NCI-H2081 (cell line): ENCODE measurements at regions not wholly inside any gene's neighbourhood (a gene's known extent, or its start where the extent isn't known, plus 50 kb on each side); places are given as distances from the start of the nearest gene placed in this dataset.

Experiments
- DNase-seq, 2 experiments: peaks; one replicate each; lab custom pipeline; 2025; lab: John Stamatoyannopoulos, UW

DNA sequence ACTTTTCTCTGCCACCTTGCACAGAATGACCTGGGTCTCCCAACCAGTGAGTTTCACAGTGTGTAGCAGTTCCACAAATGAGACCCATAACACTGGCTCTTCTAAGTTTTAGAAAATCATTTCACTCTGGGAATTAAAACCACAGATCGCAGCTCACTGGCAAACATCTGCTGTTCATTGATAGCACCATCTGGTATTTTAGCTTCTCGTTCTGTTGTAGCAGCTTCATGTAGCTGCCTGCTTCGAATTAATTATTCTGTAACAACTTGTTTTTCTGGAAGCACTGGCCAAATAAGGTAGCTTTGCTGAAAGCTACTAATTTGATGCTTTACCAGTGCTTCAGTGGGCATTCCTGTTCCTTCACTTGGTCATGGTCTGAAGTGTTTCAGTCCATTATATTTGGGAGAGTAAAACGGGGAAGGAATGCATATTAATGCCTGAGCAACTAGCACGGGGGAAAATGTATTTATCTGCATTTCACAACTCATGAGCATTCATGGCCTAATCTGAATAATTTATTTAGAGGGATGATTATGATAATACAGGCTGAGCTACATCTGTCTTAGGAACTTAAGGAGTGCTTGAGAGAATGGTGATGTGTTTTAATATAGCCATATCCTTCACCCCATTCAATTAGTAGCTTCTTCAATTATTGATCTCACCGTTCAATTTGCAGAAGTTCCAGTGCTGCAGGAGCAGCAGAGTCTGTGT, 447.4 kb downstream of the XPNPEP1 start:
- DNase-seq, result no peak

DNA sequence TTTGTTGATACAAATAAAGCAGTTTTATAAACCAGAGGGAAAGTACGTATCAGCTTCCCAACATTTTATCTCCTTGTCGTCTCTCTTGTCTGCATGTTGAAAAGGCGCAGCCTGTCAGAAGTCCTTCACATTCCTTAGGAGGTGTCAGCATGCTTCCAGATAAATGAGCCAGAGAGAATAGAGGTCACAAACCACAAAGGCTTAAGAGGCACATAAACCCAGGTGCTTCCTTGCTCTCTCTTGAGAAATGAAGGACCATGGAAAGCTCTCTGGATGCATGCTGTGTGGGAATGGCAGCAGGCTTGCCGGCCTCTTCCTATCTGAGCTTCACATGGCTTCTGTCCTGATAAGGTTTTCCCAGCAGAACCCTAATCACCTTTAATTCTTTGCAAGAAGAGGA, 448.5 kb downstream of the XPNPEP1 start:
- DNase-seq, result no peak

DNA sequence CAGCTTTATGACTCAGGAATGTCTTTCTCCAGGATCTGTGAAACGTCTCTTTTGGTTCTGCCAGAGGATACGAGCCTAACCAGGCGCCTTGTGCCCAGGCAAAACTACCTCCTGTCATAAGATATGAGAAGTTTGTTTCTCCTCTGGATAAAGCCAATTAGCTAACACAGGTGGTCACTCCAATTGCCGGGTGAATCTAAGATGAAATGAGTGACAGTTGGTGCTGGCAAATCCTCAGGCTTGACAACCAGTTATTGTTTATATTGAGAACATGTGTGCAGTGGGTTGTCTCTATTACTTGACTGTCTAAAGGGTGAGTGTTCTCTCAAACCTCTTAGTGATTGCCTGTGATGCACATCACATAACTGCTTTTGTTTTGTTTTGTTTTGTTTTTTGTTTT, 449.1 kb downstream of the XPNPEP1 start:
- DNase-seq, result no peak

DNA sequence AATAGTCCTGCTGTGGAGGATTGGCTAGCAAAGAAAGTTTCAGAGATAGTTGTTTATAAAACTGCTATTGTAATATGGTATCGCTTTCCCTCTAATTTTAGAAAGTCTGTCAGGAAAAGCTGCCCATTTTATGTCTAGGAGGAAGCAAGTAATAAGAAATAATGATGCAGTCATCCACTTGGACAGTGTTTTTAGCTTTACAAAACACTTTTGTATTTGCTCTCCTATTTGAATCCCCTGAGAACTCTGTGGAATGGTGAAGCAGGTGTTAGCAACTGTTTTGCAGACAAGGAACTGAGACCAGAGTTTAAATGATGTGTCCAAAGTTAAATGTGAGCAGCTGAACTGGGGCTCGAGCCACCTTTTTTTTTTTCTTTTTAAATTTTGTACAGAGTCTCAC, 455.8 kb downstream of the XPNPEP1 start:
- no peak for DNase-seq

DNA sequence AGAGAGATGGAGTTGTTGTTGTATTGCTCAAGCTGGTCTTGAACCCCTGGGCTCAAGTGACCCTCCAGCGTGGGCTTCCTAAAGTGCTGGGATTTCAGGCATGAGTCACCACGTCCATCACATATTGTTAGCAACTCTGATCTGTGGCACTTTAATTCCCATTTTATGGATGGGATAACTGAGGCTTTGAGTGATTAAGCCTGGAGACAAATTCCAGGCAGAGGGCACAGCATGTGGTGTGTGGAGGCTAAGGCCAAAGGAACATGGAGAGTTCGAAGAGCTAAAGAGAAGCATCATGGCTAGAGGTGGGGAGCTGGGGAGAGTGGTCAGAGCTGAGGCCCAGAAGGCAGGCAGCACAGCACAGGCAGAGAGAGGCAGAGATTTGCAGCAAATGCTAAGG, 458.4 kb downstream of the XPNPEP1 start:
- DNase-seq, result no peak

DNA sequence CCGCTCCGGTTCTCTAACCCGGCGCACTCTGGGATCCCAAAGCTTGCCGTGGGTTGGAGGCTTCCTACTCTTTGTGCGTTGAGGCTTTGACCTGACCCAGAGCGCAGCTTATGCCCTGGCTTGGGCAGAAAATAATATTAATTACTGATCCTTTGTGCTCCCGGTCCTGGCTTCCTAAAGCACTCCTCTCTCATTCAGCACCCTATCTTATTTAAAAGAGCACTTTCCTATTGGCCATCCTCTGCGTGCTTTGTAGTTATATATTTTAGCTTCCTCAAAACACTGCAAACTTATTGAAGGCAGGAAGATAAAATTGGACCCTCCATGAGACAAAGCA, 466.0 kb downstream of the XPNPEP1 start:
- no peak for DNase-seq

DNA sequence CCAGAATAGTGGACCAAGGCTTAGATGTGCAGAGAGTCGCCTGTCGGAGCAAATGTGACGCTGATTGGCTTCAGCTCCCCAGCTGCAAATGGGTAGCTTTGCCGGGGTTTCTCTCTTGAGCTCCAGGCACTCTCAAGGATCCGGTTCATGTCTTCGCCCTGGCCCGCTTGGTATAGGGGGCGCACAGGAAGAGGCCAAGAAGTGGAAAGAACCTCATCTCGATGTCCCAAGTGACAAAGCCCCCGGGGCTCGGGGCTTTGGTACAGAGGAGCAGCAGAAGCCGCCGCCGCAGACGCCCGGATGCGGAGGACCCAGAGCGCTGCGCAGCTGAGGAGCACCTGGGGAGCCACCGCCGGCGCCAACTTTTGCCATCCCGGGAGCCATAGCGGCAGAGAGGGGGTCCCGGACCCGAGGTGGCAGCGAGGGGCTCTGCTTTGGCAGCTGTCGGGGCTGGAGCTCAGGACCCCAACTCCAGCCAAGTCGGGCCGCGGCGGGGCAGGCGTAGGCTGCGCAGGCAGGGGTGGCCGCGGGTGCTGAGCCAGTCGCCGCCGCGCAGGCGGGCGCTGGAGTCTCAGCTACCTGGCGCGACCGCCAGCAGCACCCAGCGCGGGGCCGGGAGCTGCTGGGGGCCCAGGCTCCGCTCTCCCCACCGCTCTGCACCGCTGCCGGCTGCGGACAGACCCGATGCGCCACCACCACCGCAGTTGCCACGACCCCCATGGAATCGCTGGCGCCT, 466.6 kb downstream of the XPNPEP1 start:
- DNase-seq, result no peak

DNA sequence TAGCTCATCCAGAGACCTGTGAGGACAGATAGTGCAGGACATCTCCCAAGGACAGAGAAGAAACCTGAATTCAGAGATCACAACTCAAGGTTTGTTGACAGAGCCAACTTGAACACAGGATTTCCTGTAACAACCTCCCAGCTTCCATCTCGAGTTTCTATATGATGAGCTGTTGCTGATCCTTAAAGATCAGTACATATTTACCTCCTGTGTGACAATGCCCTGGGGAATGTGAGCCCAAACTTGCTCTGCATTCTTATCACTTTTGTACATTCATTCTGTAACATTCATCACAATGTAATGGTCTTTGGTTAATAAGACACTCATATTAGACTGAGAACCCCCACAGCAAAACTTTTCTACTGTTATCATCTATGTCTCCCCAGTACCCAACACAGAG, 468.6 kb downstream of the XPNPEP1 start:
- no peak for DNase-seq

DNA sequence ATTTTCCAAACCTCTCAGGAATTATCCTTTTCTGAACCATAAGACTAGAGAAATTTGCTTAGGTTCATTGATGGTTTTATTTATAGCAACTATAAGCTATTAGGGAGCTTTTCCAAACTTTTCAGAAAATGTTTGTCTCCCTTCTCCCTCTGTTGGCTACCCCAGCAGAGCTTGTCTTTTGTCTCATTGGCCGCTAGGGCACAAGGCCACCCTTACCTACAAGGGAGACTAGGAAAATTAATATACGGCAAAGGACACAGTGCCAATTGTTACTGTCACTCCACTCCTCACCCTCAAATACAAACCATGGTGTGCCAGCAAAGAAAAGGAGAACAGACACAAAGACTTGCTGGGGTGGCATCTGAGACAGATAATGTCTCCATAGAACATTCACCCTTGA, 471.4 kb downstream of the XPNPEP1 start:
- DNase-seq, result no peak

DNA sequence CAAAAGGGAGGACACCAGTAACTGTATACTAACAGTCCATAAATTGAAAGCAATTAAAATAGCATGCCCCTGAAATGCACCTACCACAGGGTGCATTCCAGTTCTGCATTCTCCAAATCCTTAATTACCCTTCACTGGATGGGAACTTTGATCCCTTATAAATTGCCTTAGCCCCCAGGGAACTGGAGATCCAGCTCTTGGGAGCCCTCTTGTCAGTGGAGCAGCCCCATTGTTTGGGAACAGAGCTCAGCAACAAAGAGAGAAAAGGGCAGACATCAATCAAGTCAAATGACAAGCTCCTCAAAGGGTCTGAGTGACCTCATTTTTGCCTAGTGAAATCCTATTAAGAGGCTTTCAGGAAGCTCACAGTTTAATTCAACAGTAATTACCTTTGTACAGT, 472.6 kb downstream of the XPNPEP1 start:
- no peak for DNase-seq

DNA sequence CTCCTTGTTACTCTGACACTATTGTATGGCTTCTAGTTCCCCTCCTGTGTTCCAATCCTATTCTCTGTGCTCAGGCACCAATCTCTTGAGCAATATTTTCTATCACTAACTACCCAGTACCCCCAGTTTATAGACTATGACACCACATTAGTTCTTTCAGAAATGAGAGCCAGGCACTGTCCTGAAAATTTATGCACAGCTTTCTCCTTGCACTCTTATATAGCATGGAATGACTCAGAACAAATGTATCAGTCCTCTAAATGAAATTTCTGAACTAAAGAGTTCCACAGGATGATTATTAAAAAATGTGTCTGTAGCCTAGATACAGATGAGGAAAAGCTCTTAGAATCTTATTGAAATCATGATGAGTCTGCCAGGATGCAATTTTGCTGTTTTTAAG, 489.9 kb downstream of the XPNPEP1 start:
- no peak for DNase-seq

DNA sequence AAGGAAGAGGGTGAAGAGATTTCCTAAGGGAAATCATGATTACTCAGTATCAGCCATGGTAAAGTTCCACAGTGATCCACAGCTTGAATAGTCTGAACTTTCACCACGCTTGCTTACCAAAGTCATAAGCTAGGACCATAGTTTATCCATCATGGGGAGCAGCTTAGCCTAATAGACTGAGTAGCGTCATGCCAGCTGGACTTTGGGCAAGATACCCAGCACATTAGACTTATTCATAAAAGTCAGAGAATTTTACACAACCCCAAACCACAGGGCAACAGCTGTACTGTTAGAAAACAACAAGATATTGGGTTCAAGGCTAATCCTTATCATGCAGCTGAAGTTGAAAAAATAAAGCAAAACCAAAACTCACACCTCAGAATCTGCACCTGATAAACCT, 491.0 kb downstream of the XPNPEP1 start:
- no peak for DNase-seq

DNA sequence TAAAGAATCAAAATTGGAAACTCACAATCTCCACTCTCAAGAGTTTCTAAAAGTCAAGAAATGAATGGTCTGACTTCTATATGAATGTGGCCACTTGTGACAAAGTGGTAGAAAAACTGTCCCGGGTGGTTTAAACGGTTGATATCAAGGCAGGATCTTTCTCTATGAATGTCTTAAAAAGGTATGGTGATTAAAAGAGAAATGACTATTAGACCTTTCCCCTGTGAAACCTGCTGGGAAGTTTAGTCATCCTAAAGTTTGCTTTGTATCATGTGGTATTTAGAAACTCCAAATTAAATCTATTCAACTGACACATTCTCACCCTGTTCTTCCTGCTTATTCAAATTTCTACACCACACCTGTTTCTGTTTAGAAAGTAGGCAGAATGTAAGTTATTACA, 492.5 kb downstream of the XPNPEP1 start:
- no peak for DNase-seq

DNA sequence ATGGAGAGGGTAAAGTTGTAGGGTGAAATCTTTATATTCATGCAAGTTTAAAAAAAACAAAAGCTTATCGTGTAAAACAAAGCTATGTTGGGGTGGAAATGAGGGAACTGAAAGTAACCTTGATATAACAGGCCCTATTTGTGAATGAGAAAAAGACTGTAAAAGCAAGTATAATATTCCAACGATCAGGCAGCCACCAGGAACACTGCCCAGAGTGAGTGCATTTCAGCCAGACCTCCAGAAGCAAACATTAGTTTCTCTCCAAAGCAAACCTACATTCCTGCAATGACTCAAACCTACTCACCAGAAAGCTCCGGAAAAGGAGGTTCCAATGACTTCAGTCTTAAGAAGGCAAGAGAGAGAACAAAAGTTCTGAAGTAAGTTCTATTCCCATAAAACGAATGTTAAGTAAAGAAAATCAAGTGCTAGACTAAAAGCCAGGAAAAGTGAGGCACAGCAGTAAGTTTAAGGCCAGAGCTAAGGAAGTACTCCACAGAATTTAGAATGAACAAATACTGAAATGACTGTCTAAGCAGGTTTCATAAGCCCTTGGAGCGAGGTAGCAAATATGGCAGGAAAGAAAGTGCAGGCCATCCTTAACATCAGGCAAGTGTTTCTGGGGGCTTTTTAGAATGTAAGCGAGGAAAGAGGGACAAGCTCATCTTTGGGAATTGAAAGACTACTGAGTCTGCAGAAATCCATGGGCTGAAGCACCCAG, 493.1 kb downstream of the XPNPEP1 start:
- no peak for DNase-seq

DNA sequence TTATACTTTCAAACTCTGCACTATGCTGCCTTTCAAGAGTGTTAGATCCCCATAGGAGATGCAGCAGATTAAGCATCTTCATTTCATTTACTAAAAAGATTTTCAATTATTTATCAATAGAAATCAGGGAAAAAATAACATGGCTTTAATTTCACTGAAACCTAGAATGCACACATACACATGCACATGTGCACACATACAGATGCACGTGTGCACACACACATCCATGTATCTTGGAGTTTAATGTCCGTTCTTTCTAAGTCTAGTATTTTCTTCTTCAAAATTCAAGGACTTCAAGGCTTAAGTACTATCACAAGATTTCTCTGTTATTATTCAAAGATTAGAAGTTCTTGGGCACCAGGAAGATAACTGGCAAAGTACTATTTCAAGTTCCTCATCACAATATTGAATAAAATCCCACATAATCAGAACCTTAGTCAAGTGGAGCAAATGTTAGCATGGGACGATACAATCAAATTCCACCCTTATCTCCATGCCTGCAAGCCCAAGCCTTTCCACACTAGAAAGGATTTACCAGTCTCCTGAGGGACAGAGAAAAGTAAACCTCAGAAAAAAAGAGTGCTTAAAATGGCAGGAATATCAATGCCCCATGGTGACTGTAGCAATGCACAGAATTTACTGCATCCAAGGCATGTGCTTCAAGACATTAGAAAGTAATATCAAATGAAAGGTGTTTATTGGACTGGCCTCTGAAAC, 494.4 kb downstream of the XPNPEP1 start:
- DNase-seq, result no peak

DNA sequence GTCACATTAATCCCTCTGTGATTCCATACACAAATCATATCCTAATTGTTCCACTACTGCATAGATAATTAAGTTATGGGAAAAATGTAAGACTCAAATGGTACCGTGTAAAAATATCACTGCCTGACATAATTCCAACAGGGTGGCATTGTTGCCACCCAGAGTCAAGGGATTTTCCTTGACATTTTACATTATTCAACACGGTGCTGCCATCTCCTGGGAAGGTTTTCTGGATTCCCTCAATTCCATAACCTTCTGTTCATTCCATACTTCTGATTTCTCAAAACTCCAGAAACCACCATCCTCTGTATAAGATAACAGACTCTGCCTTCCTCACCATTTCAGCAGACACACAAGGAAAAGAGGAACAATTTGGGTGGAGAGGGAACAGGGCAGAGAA, 495.9 kb downstream of the XPNPEP1 start:
- no peak for DNase-seq

DNA sequence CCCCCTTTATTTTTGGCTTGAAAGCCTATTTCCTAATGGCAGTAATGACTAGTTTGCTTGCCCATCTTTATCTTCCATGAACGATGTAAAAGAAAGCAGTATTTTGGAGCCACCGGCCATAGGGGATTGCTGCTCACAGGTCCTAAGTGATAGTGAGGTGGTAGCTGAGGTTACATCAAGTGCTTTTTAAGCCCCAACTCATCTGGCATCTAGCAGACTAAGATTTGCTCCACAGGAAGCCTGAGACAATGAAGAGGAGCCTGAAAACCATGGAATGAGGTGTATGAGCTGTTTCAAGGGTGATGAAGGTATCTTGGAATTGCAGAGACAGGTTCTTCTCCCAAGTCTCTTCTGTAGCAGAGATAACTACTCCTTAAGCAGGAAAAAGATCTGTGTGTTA, 496.3 kb downstream of the XPNPEP1 start:
- DNase-seq, result no peak

DNA sequence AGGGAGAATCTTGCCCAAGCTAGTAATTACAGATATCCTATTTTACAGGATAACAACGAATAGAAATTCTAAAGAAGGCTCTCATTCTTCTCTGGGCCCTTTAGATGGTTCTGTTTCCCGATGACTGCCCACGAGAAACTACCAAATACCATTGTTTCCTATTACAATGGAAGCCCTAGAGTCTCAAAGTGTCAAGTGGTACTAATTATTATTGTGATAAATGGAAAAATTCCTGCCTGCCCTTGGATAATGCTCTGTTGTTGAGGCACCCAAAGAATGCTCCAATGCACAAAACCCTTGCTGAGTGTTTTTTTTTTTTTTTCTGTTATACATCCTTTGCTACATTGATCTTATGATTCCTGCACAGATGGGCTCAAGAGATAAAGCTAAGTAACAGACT, 504.5 kb downstream of the XPNPEP1 start:
- DNase-seq, result no peak

DNA sequence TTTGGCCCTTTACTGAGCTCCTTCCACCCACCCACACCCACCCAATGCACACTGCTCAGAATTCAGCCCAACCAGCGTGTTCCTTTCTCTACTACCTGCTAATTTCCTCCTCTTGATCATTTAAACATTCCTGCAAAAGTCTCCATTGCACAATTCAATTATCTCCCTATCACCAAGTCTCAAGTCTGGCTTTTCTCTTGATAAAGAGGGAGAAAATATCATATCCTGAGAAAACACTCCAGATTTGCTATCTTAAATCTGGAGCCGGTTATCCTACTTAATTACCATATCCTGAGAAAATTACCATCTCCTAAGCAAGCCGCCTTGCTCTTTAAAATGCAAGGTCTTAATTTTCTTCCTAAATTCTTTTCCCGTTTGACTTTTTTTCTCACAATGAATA, 505.5 kb downstream of the XPNPEP1 start:
- no peak for DNase-seq

DNA sequence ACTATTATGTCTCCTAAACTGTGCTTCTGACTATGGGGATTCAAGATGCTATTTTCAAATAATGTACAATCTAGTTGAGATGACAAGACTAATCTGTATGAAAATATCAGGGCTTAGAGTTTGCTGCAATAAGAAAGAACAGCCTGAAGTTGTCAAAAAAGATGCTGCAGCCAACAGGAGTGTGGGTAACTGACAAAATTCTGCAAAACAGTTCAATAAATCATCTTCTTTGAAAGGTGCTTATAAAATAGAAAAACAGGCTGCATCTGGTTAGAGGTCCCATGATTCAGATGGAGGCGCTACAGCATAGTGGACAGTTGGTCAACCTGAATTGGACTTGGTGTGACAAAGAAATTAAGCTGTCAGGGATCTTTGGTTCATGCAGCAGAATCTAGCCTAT, 511.0 kb downstream of the XPNPEP1 start:
- no peak for DNase-seq

DNA sequence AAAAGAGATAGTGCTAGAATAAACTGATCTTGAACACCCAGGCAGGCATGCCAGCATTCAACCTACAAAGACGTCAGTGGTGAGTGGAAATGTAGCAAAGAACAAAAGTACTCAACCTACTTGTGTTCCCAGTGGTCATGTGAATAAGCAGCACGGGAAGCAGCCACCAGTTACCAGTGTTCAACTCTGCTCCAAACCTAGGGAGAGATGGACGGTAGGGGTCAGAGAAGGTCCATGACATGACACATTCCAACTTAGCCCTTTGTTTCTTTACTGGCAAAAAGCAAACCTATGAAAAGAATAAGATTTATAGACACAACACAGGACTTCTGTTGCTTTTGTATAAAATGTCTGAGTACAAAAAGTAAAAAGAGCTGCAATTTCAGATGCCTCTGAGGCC, 511.4 kb downstream of the XPNPEP1 start:
- no peak for DNase-seq

DNA sequence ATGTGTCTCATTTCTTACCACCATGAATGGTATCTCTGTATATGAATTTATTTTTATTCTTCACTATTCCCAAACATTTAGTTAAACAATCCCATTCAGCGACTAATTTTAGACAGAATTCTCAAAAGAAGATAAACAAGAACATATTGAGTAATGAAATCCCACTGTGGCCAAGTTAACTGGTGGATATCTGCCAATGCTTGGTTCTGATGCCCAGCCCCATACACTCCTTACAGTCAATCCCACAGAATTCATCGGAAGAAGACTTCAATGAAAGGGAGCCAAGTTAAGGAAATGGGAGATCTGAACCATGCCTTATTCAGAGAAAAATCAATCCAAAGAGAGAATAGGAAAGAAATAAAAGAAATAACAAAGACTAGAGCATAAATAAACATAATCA, 518.0 kb downstream of the XPNPEP1 start:
- DNase-seq, result no peak

DNA sequence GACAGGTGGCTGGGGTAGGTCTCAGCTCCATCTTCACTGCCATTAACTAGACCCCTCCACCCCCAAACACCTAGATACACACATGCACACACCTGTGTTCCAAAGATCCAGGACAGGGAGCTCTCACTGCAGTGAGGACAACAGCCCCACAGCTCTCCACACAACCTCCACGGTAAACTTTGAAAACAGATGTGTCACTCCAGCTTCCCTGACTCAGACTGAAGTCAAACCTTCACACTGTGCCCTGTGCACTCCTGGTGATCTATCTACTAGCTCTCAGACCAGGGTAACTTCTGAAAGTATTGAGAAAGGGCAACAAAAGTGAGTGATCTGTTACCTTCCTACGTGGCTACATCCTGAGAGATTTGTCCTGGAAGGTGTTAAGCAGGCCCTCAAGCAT, 519.8 kb downstream of the XPNPEP1 start:
- DNase-seq, result no peak
